IgD-negative memory B cell (primary cell): ENCODE measurements at regions not wholly inside any gene's neighbourhood (a gene's known extent, or its start where the extent isn't known, plus 50 kb on each side); places are given as distances from the start of the nearest gene placed in this dataset.

Experiments
- H3K27ac Mint-ChIP-seq, 3 donors: one replicate each; pipeline ENCODE4 v1.8.0; 2020 to 2022; ENCODE audit warnings: mild to moderate bottlenecking in 3 of 3, mixed read lengths in 3 of 3, moderate library complexity in 1 of 3
- H3K27me3 Mint-ChIP-seq: one replicate; pipeline ENCODE4 v1.8.0; 2021; ENCODE audit warnings: mixed read lengths
- H3K36me3 Mint-ChIP-seq: one replicate; pipeline ENCODE4 v1.8.0; 2020; ENCODE audit warnings: mild to moderate bottlenecking, mixed read lengths
- H3K4me1 Mint-ChIP-seq, 3 donors: one replicate each; pipeline ENCODE4 v1.8.0; 2020 to 2022; ENCODE audit warnings: mixed read lengths in 3 of 3, mild to moderate bottlenecking in 1 of 3
- H3K4me3 Mint-ChIP-seq, 4 donors: one replicate each; pipeline ENCODE4 v1.8.0; 2020 to 2022; ENCODE audit warnings: mild to moderate bottlenecking in 4 of 4, mixed read lengths in 4 of 4, moderate library complexity in 3 of 4
- H3K9me3 Mint-ChIP-seq, 3 donors: one replicate each; pipeline ENCODE4 v1.8.0; 2020 to 2021; ENCODE audit warnings: mixed read lengths in 3 of 3, mild to moderate bottlenecking in 1 of 3

DNA sequence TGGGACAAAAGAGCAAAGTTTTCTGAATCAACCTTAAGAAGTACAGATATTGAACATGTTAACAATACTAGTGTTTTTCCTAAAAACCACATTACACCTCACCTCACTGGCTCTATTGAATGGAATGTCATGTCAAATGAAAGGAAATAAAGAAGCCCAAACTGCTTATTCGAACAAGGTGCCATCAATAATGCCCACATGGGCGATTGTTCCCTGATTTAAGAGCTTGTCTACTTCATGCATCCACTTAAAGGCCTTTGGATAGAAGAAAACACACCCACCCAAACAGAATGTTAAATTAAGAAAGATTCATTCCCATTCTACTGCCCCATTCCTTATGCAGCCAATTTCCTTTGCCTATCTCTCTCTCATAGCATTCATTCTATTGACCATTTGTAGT lies 118.5 kb upstream of the PAQR3 start:
- no peak overlapping the region for H3K4me3 Mint-ChIP-seq
- H3K27me3 Mint-ChIP-seq = no peaks in the 10 kb centered on the region
- no peak overlapping the region for H3K27ac Mint-ChIP-seq
- H3K4me1 Mint-ChIP-seq = no peaks in the 10 kb centered on the region
- peaks cover 0 to 1% (median 0%) of the 10 kb centered on the region in 3 donors for H3K9me3 Mint-ChIP-seq
- no peaks in the 10 kb centered on the region for H3K36me3 Mint-ChIP-seq

DNA sequence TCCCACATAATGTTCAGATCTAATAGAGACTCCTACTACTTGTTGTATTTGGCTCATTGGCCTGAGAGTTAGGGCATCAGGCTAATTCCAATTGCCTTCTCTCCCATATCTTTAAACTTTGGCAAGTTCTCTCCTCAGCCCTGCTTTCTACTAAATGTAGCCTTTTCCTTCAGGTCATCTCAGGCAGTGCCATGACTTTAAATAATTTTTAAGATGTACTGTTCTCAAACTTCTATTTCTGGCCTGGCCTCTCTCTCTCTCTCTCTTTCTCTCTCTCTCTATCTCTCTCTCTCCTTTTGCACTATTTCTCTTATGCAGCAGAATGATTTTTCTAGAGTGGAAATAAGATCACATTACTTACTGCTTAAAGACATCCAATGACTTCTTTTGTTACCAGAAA lies 114.5 kb upstream of the PAQR3 start:
- H3K4me3 Mint-ChIP-seq = no peak overlapping the region
- no peaks in the 10 kb centered on the region for H3K27me3 Mint-ChIP-seq
- no peaks in the 10 kb centered on the region for H3K4me1 Mint-ChIP-seq
- no peaks in the 10 kb centered on the region for H3K36me3 Mint-ChIP-seq
- peaks cover 0 to 1% (median 0%) of the 10 kb centered on the region in 3 donors for H3K9me3 Mint-ChIP-seq
- no peak overlapping the region for H3K27ac Mint-ChIP-seq

DNA sequence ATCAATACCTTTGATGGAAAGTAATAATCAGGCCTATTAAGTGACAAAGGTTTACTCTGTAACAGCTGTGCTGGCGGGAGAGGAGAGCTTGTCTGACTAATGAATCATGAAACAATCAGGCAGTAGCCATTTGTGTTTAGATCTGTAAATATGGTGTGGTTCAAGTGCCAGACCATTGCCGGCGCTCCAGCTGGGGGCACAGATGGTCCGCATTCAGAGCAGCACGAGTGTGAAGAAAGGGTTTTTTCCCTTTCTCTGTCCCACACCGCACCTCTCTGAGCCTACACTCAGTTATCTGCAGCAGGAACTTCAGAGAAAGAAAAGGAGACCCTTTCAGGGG lies 111.3 kb upstream of the PAQR3 start:
- peaks cover 0 to 1% (median 0%) of the 10 kb centered on the region in 3 donors for H3K9me3 Mint-ChIP-seq
- no peaks in the 10 kb centered on the region for H3K27me3 Mint-ChIP-seq
- H3K4me1 Mint-ChIP-seq = no peaks in the 10 kb centered on the region
- no peak overlapping the region for H3K4me3 Mint-ChIP-seq
- H3K27ac Mint-ChIP-seq = no peak overlapping the region
- no peaks in the 10 kb centered on the region for H3K36me3 Mint-ChIP-seq

DNA sequence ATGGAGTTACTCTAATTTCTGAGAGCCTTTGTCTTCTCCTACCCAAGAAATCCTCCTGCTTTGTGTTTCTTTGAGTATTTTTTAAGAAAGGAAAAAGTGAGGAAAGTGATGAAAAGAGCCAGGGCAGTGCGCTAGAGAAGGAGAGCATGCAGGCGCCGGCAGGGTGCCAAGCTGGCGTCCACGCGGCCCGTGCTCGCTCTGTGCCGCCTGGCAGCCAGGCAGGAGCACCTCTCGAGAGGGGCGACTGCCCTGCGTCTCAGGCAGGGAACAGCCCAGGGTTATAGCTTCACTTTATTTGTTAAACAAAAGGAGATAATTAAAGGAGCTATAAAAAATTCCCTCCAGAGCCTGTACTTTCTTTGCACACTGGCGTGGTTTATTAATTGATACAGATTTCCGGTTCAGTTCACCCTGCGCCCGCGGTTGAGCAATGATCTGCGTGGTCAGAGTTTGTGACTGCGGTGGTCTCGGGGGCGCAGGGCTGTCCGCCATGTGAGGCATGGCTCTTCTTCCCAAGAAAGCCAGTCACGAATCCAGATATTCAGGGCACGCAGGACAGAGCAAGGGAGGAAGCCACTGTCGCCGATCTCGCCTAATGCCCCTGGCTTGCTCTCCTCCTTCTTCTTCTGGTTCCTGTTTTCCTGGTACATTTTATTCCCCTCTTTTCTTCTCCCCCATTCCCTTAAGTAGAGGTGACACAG lies 110.8 kb upstream of the PAQR3 start:
- no peaks in the 10 kb centered on the region for H3K4me1 Mint-ChIP-seq
- no peak overlapping the region for H3K27ac Mint-ChIP-seq
- no peaks in the 10 kb centered on the region for H3K36me3 Mint-ChIP-seq
- no peak overlapping the region for H3K4me3 Mint-ChIP-seq
- no peaks in the 10 kb centered on the region for H3K27me3 Mint-ChIP-seq
- peaks cover 0 to 1% (median 0%) of the 10 kb centered on the region in 3 donors for H3K9me3 Mint-ChIP-seq

DNA sequence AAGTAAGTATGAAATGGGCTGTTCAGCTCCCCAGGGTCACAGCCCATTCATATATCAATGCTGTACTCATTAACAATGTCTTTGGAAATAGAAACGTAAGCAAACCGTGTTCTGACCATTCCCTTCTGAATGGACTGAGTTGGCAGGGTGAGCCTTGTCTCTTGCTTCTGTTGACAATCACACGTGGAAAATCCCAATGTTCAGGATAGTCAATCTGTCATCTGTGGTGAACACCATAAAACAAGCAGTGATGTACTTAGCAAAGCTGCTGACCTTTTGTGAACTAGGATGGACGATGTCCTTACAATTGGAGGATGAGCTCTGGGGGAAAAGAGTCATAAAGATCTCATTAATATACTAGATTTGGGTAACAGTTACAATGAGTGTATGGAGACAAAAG lies 109.6 kb upstream of the PAQR3 start:
- Mint-ChIP-seq H3K36me3 (no peaks in the 10 kb centered on the region), H3K27ac (no peak overlapping the region), H3K9me3 (peaks cover 0 to 1% (median 0%) of the 10 kb centered on the region in 3 donors), H3K4me3 (no peak overlapping the region), H3K27me3 (no peaks in the 10 kb centered on the region), H3K4me1 (no peaks in the 10 kb centered on the region)

DNA sequence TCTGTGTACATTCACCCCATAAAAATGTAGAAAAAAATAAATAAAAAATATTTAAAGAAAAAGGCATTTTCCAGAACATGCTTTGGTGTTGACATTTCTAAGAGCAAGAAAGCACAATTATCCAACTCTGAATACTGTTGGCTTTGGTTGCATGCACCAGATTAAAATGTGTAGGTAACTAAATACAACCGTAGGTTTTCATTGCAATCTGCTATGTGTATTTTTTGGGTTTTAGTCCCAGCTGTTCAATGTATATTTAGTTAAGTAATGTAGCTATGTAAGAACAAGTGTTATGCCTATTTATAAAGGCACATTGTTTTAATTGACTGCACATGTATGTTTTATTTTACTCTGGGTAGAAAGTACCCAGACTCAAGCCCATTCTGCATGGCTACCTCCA lies 108.1 kb upstream of the PAQR3 start:
- H3K27ac Mint-ChIP-seq = no peak overlapping the region
- H3K4me1 Mint-ChIP-seq = no peaks in the 10 kb centered on the region
- H3K4me3 Mint-ChIP-seq = no peak overlapping the region
- H3K36me3 Mint-ChIP-seq = no peaks in the 10 kb centered on the region
- no peaks in the 10 kb centered on the region for H3K9me3 Mint-ChIP-seq
- H3K27me3 Mint-ChIP-seq = no peaks in the 10 kb centered on the region

DNA sequence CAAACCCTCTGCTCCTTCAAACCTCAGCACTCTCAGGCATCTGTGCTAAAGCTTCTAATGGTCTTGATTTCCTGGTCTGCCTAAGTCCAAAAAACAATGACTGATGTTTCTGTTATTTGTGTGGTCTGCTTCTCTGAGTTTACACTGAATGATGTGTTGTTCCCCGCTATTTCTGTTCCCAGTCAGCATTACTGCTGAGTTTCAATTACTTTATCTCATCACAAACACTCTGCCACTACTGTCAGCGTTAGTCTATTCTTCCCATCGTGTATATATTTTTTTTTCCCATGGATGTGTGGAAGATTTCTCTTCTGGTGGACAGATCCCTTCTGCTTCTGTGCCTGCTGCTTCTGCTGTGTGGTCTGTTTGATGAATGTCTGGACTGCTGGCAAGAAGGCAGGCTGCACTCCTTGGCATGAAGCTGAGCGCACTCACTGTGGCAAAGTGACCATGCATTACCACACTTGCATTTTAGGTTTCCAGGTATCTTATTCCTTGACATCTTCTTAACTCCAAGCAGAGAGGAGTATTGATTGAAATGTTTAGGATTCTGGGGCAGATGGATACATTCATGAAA lies 106.9 kb upstream of the PAQR3 start:
- H3K36me3 Mint-ChIP-seq = no peaks in the 10 kb centered on the region
- no peaks in the 10 kb centered on the region for H3K27me3 Mint-ChIP-seq
- H3K4me1 Mint-ChIP-seq = no peaks in the 10 kb centered on the region
- no peak overlapping the region for H3K27ac Mint-ChIP-seq
- no peak overlapping the region for H3K4me3 Mint-ChIP-seq
- H3K9me3 Mint-ChIP-seq = no peaks in the 10 kb centered on the region

DNA sequence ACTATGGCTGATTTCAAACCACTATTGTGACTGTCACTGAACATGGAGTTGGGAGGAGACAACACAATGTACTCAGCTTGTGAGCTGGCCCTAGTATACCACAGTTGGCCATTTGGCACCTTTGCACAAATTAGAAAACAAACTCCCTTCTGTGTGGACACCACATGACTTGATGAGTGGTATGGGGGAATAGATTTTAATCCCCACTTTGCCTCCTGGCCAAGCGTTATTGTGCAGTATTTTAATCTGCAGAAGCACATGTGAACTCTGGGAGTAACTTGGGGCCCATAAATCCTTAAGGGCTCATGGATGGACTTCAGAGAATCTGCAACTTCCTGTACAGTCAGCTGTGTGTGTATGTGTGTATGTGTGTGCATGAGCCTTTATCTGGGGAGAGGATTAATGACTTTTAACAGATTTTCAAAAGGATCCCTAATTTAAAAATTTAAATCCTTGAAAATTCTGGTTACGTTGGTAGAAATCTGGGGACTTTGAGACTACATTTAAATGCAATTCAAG lies 105.0 kb upstream of the PAQR3 start:
- Mint-ChIP-seq H3K9me3 (no peaks in the 10 kb centered on the region), H3K27ac (no peak overlapping the region), H3K27me3 (peaks cover 2% of the 10 kb centered on the region), H3K4me3 (no peak overlapping the region), H3K4me1 (no peaks in the 10 kb centered on the region), H3K36me3 (no peaks in the 10 kb centered on the region)

DNA sequence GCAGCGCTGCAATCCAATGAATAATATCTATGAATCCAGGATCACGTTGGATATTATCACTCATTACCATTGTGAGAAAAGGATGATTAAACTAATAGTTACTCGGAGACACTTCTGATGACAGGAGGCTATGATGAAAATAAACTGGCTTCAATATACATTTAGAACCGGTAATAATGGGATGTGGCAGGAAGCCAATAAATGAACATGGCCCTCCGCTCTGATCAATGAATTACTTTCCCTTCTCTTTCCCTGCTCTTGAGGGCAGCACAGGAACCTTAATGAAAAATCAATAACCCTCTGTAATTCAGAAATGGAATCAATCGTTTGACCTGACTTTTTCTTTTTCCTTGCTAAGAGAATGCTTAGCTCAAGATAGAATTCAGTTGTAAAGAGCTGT lies 103.9 kb upstream of the PAQR3 start:
- Mint-ChIP-seq H3K9me3 (no peaks in the 10 kb centered on the region), H3K4me1 (no peaks in the 10 kb centered on the region), H3K4me3 (no peak overlapping the region), H3K27me3 (peaks cover 2% of the 10 kb centered on the region), H3K36me3 (no peaks in the 10 kb centered on the region), H3K27ac (no peak overlapping the region)

DNA sequence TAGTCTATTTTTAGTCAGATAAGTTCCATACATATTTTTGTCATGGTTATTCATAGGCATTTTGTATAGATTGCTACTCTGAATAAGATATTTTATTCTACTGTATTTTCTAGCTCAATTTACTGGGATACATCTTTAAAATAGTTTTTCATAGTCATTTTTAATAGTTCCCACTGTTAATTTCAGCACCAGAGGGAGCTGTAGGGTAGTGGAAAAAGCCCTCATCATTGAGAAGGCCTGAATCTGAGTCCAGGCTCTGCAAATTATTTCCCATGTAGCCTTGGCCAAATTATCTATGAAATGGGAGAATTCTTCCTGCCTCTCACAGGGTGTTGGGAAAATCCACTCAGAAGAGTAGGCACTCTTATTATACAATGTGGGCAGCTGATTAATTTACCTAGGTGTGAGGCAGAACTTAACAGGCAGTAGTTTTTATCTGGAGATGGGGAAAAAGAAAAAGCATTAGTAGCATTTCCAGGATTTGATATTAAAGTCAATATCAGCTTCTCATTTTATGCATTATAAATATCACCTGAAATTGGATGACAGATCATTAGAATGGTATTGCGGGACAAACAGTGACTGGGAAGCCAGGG lies 102.9 kb upstream of the PAQR3 start:
- H3K27ac Mint-ChIP-seq = no peak overlapping the region
- no peak overlapping the region for H3K4me3 Mint-ChIP-seq
- peaks cover 2% of the 10 kb centered on the region for H3K27me3 Mint-ChIP-seq
- H3K36me3 Mint-ChIP-seq = no peaks in the 10 kb centered on the region
- no peaks in the 10 kb centered on the region for H3K9me3 Mint-ChIP-seq
- no peaks in the 10 kb centered on the region for H3K4me1 Mint-ChIP-seq

DNA sequence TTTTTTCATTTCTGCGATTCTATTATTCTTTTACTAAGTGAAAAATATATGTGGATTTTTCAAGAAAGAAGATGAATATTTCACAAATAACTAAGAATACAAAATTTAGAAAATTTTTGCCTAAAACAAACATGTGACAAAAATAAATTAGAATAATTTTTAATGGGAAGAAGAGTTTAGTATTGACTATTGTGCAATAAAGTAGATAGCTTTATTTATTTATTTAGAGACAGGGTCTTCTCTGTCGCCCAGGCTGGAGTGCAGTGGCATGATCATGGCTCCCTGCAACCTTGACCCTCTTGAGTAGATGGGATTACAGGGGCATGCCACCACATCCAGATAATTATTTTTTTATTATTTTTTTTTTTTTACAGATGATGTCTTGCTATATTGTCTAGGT lies 95.3 kb upstream of the PAQR3 start:
- Mint-ChIP-seq H3K9me3 (no peaks in the 10 kb centered on the region), H3K27me3 (no peaks in the 10 kb centered on the region), H3K27ac (no peak overlapping the region), H3K4me3 (no peak overlapping the region), H3K4me1 (no peaks in the 10 kb centered on the region), H3K36me3 (no peaks in the 10 kb centered on the region)

DNA sequence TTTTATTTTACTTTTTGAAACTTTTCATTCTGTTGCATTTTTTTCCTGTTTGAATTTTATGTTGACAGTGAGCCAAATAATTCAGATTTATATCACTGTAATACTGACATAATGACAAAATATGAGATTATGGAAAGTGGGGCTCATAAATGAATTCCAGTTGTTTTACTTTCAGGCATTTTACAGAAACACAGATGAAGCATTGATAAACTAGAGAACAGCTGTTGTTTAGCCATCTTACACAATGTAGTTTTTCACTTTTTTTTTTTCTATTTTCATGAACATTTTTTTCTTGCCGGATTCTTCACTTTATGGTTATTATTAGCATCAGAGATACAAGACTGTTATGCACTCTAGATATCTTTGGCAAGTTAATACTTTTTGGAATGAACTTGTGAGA lies 91.7 kb upstream of the PAQR3 start:
- Mint-ChIP-seq H3K4me1 (no peaks in the 10 kb centered on the region), H3K27me3 (peaks cover 5% of the 10 kb centered on the region), H3K9me3 (peaks cover 0 to 4% (median 0%) of the 10 kb centered on the region in 3 donors), H3K27ac (no peak overlapping the region), H3K4me3 (no peak overlapping the region), H3K36me3 (no peaks in the 10 kb centered on the region)

DNA sequence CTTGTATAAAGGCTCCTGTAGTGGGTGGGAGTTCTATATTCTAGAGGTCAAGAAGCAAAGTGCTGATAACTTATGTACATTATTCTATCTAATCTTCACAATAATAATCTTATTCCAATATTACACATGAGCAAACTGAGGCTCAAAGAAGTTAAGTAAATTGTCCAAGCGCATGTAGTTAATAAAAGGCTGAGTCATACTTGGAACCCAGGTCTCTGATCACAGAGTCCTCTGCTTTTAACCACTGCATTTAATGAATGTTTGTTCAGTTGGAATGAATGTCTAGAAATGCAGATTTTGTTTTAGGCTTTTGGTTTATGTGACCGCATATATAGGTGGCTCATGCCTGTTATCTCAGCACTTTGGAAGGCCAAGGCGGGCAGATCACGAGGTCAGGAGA lies 88.4 kb upstream of the PAQR3 start:
- H3K27me3 Mint-ChIP-seq = peaks cover 5% of the 10 kb centered on the region
- no peaks in the 10 kb centered on the region for H3K4me1 Mint-ChIP-seq
- H3K9me3 Mint-ChIP-seq = peaks cover 0 to 4% (median 0%) of the 10 kb centered on the region in 3 donors
- no peak overlapping the region for H3K27ac Mint-ChIP-seq
- no peak overlapping the region for H3K4me3 Mint-ChIP-seq
- H3K36me3 Mint-ChIP-seq = no peaks in the 10 kb centered on the region

DNA sequence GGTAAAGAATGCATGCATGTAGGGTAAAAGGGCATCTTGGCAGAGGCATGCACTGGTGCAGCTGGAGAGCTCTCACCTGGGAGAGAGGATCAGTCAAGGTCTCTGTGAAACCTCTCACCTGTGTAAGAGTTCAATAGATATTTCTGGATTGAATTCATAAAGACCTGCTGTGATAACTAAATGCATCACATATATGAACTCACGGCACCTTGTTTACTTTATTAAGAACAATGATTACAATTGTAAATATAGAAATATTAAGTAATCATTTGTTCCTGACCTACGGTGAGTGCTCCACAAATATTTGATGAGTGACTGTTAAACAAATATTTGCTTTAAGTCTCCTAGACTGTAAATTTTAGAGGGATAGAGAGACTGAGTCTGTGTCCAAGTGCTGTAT lies 85.9 kb upstream of the PAQR3 start:
- Mint-ChIP-seq H3K27me3 (peaks cover 9% of the 10 kb centered on the region), H3K4me3 (no peak overlapping the region), H3K9me3 (peaks cover 0 to 4% (median 1%) of the 10 kb centered on the region in 3 donors), H3K36me3 (peaks cover 3% of the 10 kb centered on the region), H3K4me1 (no peaks in the 10 kb centered on the region), H3K27ac (no peak overlapping the region)

DNA sequence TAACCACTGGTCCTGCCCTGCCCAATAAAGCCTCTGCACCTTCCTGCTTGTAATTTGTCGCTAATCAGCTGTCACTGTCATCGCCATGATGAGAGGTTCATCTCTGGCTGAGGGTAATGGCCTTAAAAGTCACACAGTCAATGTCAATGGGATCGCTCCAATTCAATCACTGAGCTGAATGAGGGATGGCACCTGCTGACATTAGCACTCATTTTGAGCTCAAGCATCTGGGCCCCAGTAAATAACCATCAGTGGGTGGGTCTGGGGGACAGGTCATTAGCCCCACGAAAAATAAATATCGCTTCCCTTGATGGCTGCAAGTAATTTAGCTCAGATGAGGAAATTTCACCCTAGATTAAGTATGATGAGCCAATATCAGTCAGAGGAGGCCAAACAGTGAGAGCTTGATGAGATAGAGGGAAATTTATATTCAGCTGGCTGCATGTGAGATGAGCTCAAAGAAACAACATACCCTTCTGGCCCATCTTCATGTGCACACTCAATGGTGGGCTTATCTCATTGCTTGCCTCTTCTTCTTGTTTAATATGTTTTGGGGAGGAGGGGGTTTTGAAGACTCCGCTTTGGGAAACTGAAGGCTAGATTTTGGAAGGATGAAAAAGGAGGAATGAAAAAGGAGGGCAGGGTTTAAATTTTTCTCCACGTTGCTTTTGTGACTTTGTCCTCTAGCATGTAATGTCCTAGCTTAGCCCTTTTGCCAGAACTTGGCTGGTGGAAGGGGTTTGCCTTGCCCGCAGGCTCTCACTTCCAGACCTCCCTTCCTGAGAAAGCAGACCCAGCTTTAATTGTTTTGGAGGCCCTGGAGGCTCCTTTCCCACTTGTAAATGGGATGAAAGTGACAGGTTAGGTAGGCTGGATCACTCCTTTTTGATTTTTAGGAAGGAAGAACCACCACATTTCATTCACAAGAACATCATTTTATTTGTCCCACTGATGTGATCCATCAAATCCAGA lies 84.8 kb upstream of the PAQR3 start:
- peaks cover 7% of the 10 kb centered on the region for H3K27me3 Mint-ChIP-seq
- H3K9me3 Mint-ChIP-seq = peaks cover under 1 to 2% (median 1%) of the 10 kb centered on the region in 3 donors
- H3K4me1 Mint-ChIP-seq = no peaks in the 10 kb centered on the region
- H3K27ac Mint-ChIP-seq = no peak overlapping the region
- H3K36me3 Mint-ChIP-seq = peaks cover 3% of the 10 kb centered on the region
- H3K4me3 Mint-ChIP-seq = no peak overlapping the region
